GM18499 (cell line): ENCODE measurements at regions not wholly inside any gene's neighbourhood (a gene's known extent, or its start where the extent isn't known, plus 50 kb on each side); places are given as distances from the start of the nearest gene placed in this dataset.

ENCODE experiments used
- ATAC-seq: cut with Tn5 transposase; IDR thresholded peaks from one replicate; pipeline ENCODE4 v1.9.1; 2021; ENCODE audit warnings: moderate number of reproducible peaks; ENCODE audit not compliant: insufficient read depth, unreplicated experiment

GRCh38 chr2:120876526-120877280 lies 141.0 kb downstream of the GLI2 start:
- no peak for ATAC-seq

- ATAC-seq = no peak
These were observed 141.7 kb downstream of the GLI2 start for GRCh38 chr2:120877409-120877808.

- no peak for ATAC-seq
These were observed 143.3 kb downstream of the GLI2 start for GRCh38 chr2:120878970-120879369.

DNA sequence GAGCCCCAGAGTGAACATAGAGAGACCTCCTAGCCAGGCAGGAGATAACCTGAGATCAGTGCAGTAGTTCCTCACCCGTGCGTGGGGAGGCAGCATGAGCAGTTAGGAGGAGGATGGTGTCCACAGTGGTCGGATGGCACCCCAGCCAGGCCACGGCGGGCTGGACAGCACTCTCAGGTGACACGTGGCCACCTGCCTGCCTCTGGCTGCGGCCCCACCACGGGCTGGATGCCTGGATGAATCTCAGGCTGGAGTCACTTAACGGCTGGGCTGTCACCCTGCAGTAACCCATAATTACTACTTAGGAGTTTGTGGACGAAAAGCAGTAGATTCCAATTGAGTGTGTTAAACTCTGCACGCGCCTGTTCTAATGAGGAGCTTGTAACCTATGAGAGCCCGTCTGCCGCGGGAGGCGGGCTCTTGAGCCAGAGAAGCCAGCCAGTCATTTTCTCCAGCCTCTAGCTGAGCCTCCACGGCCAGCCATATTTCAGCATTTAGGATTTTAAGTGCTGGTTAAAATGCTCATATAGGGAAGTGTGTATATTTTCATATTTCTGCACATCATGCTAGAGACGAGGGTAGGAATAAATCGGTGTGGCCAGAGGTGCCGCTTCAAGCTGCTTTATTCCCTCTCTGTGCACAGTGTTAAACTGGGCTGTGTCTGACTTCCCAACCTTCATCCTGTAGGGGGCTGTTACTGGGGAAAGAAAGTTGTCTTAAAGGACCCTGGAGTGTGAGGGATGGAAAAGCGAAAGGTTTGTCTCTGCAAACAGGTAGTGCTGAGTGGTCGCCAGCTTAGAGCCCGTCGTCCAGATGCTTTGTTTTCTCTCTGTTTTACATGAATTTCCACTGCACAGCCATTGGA lies 144.0 kb downstream of the GLI2 start:
- no peak for ATAC-seq

- ATAC-seq = no peak
These were observed 144.7 kb downstream of the GLI2 start for GRCh38 chr2:120880381-120880780.

DNA sequence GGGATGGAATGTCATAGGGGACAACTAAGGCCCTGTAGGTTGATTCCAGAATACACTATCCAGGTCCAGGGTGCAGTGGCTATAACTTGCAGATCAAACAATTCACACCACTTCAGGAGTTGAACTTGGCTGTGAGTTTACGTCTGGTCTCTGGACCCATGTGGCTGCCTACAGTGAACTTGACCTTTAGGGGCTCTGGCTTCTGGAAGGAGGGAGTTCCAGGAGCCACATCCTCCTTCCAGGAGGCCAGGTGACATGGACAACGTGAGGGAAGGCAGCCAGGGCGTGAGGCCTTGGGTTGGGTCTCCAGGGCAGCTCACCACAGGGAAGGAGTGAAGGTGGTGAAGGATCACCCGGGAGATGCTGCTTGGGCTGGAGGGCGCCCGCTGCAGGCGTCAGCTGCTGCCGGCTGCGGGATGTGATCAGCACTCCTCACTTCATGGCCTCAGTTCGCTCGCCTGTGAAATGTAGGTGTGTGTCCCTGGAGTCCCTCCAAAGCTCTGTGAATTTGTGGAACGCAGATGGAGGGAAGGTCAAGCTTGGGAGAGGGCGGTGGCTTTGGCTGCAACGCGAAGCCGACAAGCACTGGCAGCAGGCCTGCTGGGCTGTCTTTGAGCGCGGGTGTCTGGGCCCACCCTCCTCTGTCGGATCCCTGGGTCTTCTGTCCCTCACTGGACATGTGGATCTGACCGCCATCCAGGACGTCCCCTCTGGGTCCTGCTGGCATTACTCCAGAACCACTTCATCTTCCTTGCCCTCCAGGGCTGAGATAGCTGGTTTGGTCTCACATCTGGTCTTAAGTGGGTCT lies 146.5 kb downstream of the GLI2 start:
- no peak for ATAC-seq

DNA sequence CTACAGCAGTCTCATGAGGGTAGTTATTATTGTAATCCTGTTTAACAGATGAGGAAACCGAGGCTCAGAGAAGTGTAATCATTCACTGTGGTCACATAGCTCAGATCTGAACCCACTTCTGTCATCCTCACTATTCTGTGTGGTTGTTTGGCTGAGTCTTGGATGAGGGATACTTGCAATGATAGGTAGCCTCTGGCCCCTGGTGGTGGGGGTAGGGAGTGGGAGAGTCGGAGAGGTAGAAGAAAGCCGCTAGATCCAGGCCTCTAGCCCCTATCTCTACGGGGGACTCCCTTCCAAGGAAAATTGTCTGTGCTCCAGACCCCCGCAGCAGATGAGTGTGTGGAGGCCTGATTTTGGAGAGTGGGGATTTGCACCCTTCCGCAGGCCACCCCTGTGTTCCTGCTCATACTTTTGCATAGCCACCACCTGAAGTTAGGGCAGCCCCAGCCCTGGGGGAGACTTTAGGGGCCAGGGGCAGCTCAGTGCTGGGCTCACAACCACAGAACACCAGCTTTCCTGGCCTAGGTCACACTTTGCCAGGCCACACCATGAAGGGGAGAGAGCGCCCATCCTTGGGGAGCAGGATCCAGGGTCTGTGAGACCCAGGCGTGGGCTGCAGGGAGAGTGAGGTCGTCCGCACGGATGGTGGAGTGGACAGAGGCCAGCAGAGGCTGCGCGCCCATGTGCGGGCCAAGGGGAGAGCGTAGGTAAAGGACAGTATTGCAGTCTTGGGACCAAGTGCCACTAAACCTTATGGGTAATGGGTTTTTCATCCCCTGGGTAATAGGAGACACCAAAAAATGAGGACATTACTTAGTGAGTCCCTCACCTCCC lies 148.2 kb downstream of the GLI2 start:
- no peak for ATAC-seq

GRCh38 chr2:120884472-120885290 lies 149.0 kb downstream of the GLI2 start:
- no peak for ATAC-seq

DNA sequence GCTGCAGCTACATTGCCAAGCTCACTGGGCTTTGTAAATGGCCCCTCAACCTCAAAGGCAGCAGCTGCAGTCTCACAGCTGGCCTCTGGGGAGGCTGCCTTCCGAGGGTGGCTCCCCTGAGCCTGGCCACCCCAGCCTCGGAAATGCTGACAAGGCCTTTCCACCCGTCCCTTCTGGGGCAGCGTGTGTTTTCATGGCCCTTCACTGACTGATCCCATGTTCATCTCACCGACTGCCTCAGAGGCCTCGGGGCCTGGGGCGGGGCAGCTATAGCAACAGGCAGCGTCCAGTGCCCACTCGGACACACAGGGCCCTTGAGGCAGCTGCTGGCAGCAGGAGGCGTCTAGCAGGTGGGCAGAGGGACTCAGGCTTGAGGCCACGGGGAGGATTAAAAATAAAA lies 149.7 kb downstream of the GLI2 start:
- ATAC-seq = no peak

DNA sequence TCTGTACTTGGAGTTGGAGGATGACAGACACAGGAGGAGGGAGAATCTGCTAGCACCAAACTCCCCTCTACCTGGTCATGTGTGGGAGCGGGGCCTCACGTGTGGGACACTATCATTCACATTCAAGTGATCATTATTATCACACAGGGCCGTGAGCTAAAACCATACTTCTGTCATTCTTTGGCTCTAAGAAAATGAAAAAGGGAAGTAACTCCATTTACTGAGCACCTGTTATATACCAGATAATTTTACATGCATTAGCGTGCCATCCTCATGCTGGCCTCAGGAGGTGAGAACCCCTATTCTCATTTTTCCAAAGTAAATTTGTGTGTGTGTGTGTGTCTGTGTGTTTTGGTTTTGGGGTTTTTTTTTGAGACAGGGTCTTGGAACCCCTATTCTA lies 150.1 kb downstream of the GLI2 start:
- no peak for ATAC-seq

GRCh38 chr2:120886534-120887319 lies 151.1 kb downstream of the GLI2 start:
- ATAC-seq = no peak

GRCh38 chr2:120887320-120887697 lies 151.6 kb downstream of the GLI2 start:
- ATAC-seq = no peak

- no peak for ATAC-seq
These were observed 152.1 kb downstream of the GLI2 start for GRCh38 chr2:120887741-120888231.

DNA sequence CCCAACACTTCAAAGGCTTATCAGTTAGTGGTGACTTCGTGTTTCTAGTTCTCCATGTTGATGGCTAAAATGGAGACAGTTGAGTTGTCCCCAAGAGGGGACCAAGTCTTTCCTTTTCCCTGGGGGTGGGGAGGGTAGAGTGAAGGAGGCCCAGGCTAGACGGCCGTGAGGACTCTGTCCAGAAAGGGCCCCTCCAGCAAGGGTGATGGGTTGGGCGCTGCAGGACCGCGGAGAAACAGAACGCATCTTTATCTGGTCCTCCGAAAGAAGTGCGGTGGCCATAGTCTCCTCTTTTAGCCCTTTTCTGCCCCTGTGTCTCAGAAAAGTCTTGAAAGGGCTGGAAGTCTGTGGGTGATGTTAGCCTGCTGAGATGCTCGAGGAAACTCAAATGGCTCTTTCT lies 153.2 kb downstream of the GLI2 start:
- no peak for ATAC-seq

DNA sequence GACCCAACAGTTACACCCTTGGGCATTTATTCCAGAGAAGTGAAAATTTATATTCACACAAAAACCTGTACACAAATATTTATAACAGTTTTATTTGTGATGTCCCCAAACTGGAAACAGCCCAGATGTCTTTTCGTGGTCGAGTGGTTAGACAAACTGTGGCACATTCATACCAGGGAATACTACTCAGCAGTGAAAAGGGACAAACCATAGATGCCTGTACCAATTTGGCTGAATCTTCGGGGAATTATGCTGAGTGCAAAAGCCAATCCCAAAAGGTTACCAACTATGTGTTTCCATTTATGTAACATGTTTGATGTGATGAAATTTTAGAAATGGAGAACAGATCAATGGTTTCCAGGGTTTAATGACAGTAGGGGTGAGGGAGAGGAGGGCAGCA lies 154.3 kb downstream of the GLI2 start:
- no peak for ATAC-seq

GRCh38 chr2:120890566-120891360 lies 155.1 kb downstream of the GLI2 start:
- no peak for ATAC-seq

- ATAC-seq = no peak
These were observed 156.8 kb downstream of the GLI2 start for GRCh38 chr2:120892271-120892966.
